Pancreas (tissue), 10 donors: ENCODE measurements at regions not wholly inside any gene's neighbourhood (a gene's known extent, or its start where the extent isn't known, plus 50 kb on each side); places are given as distances from the start of the nearest gene placed in this dataset.
A peak's percentile ranks its signal among the peaks of the same experiment; 100 is the strongest.

ENCODE experiments used
- ATAC-seq, 4 donors: fragments of 200-7000 bp; cut with Tn5 transposase; one replicate each; pipeline versions ENCODE4 v1.8.0 to v1.9.1; 2020; ENCODE audit warnings: mild to moderate bottlenecking in 4 of 4, moderate library complexity in 4 of 4
- DNase-seq, 6 donors: peaks; one replicate each; pipeline ENCODE4 v3.0.0-alpha.2; 2020
- FAIRE-seq: peaks from 2 replicates; lab custom pipeline; 2012; peaks lifted over from hg19 to GRCh38; lab: Jason Lieb, UNC
- H3K27ac ChIP-seq, 4 donors: fragments of 200-600 bp; sonication (generic); 1 replicate in 3 of 4; 2 replicates in 1 of 4; pipeline versions ENCODE4 v1.5.0 to v1.8.0; 2020
- H3K27me3 ChIP-seq, 4 donors: fragments of 200-600 bp; one replicate each; pipeline ENCODE4 v1.8.0; 2021
- H3K36me3 ChIP-seq, 3 donors: fragments of 200-600 bp; sonication (generic) in 1 of 3; one replicate each; pipeline versions ENCODE4 v1.5.0 to v1.8.0; 2020 to 2021
- H3K4me1 ChIP-seq, 3 donors: fragments of 200-600 bp; one replicate each; pipeline ENCODE4 v1.8.0; 2021
- H3K4me3 ChIP-seq, 4 donors: fragments of 200-600 bp; sonication (generic) in 2 of 4; one replicate each; pipeline versions ENCODE4 v1.5.0 to v1.8.0; 2020 to 2021
- H3K9me3 ChIP-seq, 4 donors: fragments of 200-600 bp; one replicate each; pipeline ENCODE4 v1.8.0; 2021
- WGBS, 2 donors: extraction: QIAGEN DNeasy Blood & Tissue Kit; methylation state at CpG; one replicate each; pipeline ENCODE4 v1.1.7; 2013; 5-methylcytosine and 5-hydroxymethylcytosine counted together
- intact Hi-C, 3 donors: fragments of 100-400 bp; cut with DNase I; formaldehyde crosslinking; loops; one replicate each; pipeline versions ENCODE4 v1.11.1 to v1.14.2; 2022
- TF ChIP-seq, protein P1 (sequence below), 4 donors: fragments of 200-600 bp; sonication (generic) in 3 of 4; IDR thresholded peaks; one replicate each; pipeline versions ENCODE4 v1.5.0 to v1.8.0; 2021; ENCODE audit warnings: antibody characterized with exemption in 4 of 4
- donor health status: healthy with polysubstance abuse.
- donor health status: DM: no; HTN: no; CAD: no; lungs with moderate emphysema.
- donor health status: DM: no; HTN: no; CAD: no.
- donor health status: control.
- donor health status: control.
- donor health status: Bipolar disorder and iron deficiency.
- donor health status: DM: yes; HTN: yes; CAD: no.
- donor health status: DM: no; HTN: no; CAD: no.
- donor health status: DM: no; HTN: no; CAD: no.
- donor health status: DM: yes; HTN: yes; CAD: no.

DNA sequence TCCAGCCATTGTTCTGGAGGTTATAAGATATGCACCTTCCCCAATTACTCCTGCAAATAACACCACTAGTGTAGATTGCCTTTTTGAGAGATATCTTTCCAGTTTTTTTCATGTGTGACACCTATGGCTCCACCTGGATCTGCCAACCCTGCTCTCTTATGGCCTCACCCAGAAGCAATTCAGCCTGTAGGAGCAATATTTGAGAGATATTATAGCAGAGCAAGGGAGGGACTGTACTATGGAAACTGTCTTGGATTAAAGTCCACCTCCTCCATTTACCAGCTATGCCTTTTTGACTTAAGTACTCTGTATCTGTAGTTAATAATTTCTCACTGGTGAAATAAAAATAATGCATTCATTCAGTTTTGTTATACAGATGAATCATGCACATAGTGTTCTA lies 803.5 kb downstream of the NLGN4X start:
- H3K27me3 ChIP-seq, result no peaks in the 10 kb centered on the region
- no peak overlapping the region for H3K4me3 ChIP-seq
- H3K27ac ChIP-seq, result no peak overlapping the region
- H3K4me1 ChIP-seq, result no peaks in the 10 kb centered on the region
- intact Hi-C loops, result no loop called here
- TF ChIP-seq, protein P1, sequence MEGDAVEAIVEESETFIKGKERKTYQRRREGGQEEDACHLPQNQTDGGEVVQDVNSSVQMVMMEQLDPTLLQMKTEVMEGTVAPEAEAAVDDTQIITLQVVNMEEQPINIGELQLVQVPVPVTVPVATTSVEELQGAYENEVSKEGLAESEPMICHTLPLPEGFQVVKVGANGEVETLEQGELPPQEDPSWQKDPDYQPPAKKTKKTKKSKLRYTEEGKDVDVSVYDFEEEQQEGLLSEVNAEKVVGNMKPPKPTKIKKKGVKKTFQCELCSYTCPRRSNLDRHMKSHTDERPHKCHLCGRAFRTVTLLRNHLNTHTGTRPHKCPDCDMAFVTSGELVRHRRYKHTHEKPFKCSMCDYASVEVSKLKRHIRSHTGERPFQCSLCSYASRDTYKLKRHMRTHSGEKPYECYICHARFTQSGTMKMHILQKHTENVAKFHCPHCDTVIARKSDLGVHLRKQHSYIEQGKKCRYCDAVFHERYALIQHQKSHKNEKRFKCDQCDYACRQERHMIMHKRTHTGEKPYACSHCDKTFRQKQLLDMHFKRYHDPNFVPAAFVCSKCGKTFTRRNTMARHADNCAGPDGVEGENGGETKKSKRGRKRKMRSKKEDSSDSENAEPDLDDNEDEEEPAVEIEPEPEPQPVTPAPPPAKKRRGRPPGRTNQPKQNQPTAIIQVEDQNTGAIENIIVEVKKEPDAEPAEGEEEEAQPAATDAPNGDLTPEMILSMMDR (IDR thresholded peaks at IDR 0.05), result no peak
- H3K36me3 ChIP-seq, result no peaks in the 10 kb centered on the region
- ATAC-seq, result no peak
- peak; percentile 39 for FAIRE-seq
- no peaks in the 10 kb centered on the region for H3K9me3 ChIP-seq
- DNase-seq, result no peak

DNA sequence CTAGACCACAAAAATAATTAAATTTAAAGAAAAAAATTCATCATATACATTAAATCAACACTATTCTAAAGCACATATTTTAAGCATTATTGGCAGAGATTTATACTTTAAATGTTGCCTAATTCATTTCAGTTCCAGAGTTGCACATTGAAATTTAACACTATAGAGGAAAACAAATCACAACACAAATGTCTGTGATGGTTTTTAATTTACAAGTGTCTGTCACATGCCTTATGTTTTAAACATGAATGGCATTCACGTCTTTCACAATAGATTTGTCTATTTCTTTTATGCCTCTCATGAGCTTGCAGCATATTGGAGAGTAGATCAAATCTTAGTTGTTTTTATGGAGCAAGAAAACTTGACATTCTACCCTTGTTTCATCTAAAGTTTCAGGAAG lies 811.3 kb downstream of the NLGN4X start:
- Histone ChIP-seq H3K27ac (no peak overlapping the region), H3K4me1 (no peaks in the 10 kb centered on the region), H3K36me3 (no peaks in the 10 kb centered on the region), H3K27me3 (peaks cover 0 to 4% (median 0%) of the 10 kb centered on the region in 4 donors), H3K4me3 (no peak overlapping the region), H3K9me3 (no peaks in the 10 kb centered on the region)
- no peak for FAIRE-seq
- ATAC-seq, result no peak
- WGBS, 2 donors, result 22 to 34% methylated on average over 1 of the region's 1 CpG
- intact Hi-C loops, result no loop called here
- TF ChIP-seq, protein P1 (IDR thresholded peaks at IDR 0.05), result no peak
- DNase-seq, result no peak

DNA sequence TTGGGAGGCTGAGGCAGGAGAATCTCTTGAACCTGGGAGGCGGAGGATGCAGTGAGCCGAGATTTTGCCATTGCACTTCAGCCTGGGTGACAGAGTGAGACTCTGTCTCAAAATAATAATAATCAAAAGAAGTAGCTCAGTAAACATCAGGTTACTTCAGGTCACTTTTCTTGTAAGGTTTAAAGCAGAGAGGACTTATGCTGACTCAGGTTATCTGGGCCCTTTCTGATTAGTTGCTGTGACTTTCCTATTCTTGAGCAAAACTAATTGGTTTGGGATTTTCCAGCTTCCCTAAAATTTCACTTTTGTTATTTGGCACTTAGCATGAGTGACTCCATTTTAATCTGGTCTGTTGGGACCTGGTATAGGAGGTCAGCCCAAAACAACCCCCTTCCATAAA lies 812.9 kb downstream of the NLGN4X start:
- Histone ChIP-seq H3K27ac (no peak overlapping the region), H3K4me3 (no peak overlapping the region), H3K27me3 (peaks cover 0 to 4% (median 0%) of the 10 kb centered on the region in 4 donors), H3K36me3 (no peaks in the 10 kb centered on the region), H3K9me3 (no peaks in the 10 kb centered on the region), H3K4me1 (no peaks in the 10 kb centered on the region)
- no peak for DNase-seq
- ATAC-seq, result no peak
- FAIRE-seq, result no peak
- TF ChIP-seq, protein P1 (IDR thresholded peaks at IDR 0.05), result no peak
- intact Hi-C loops, result no loop called here
- 67 to 78% methylated on average over 2 of the region's 2 CpGs for WGBS, 2 donors

DNA sequence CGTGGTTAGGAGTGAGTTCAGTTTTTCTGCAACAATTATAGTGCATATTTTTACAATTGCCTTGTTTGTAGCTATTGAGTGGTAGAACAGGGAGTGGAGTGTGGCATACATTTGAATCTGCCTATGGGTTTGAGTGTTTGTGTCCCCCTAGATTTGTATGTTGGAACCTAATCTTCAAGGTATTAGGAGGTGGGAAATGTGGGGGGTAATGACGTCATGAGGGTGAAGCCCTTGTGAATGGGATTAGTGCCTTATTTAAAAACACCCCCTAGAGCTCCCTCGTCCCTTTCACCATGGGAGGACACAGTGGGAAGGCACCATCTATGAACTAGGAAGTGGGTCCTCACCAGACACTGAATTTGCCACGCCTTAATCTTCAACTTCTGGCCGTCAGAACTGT lies 819.6 kb downstream of the NLGN4X start:
- H3K27ac ChIP-seq, result no peak overlapping the region
- H3K4me3 ChIP-seq, result no peak overlapping the region
- no peaks in the 10 kb centered on the region for H3K27me3 ChIP-seq
- no peak for FAIRE-seq
- no peaks in the 10 kb centered on the region for H3K4me1 ChIP-seq
- 43 to 46% methylated on average over 5 of the region's 5 CpGs for WGBS, 2 donors
- no peak for DNase-seq
- no peak for ATAC-seq
- no peaks in the 10 kb centered on the region for H3K36me3 ChIP-seq
- intact Hi-C loops, result no loop called here
- TF ChIP-seq, protein P1 (IDR thresholded peaks at IDR 0.05), result no peak
- H3K9me3 ChIP-seq, result no peaks in the 10 kb centered on the region

DNA sequence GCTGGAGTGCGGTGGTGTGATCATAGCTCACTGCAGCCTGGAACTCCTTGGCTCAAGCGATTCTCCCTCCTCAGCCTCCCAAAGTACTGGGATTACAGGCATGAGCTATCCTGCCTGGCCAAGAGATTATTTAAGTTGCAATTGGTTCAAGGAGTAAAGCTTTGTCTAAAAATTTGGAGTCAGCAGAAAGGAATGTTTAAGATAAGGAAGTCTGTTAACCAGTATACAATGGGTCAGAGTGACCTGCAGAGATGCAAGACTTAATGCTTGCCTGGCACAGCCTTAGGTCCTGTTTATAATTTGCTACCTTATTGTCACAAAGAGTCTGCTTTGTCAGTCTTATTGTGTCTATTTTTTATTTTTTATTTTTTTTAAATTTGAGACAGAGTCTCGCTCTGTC lies 826.2 kb downstream of the NLGN4X start:
- FAIRE-seq, result no peak

More for the DNA sequence above, 826.2 kb downstream of the NLGN4X start:
- Histone ChIP-seq H3K4me3 (no peak overlapping the region), H3K9me3 (no peaks in the 10 kb centered on the region), H3K27me3 (no peaks in the 10 kb centered on the region), H3K27ac (no peak overlapping the region), H3K4me1 (no peaks in the 10 kb centered on the region), H3K36me3 (no peaks in the 10 kb centered on the region)
- TF ChIP-seq, protein P1 (IDR thresholded peaks at IDR 0.05), result no peak
- DNase-seq, result no peak
- ATAC-seq, result no peak
- WGBS, 2 donors, result 78 to 84% methylated on average over 3 of the region's 3 CpGs
- intact Hi-C loops, result no loop called here
